Right lobe of liver (tissue), 6 donors: ENCODE measurements at regions not wholly inside any gene's neighbourhood (a gene's known extent, or its start where the extent isn't known, plus 50 kb on each side); places are given as distances from the start of the nearest gene placed in this dataset.

Source experiments
- ATAC-seq, 4 donors: fragments of 200-7000 bp; cut with Tn5 transposase; one replicate each; pipeline ENCODE4 v1.9.1; 2020; ENCODE audit warnings: mild to moderate bottlenecking in 4 of 4, moderate library complexity in 4 of 4
- DNase-seq, 3 donors: peaks; one replicate each; pipeline ENCODE4 v3.0.0-alpha.2; 2020
- H3K27ac ChIP-seq, 3 donors: fragments of 200-600 bp; one replicate each; pipeline ENCODE4 v1.8.0; 2022
- H3K27me3 ChIP-seq, 2 donors: fragments of 200-600 bp; one replicate each; pipeline ENCODE4 v1.8.0; 2022
- H3K36me3 ChIP-seq, 4 donors: fragments of 200-600 bp; sonication (generic) in 1 of 4; one replicate each; pipeline versions ENCODE4 v1.5.1 to v1.8.0; 2017 to 2022; ENCODE audit warnings: control low read depth in 1 of 4
- H3K4me1 ChIP-seq, 4 donors: fragments of 200-600 bp; sonication (generic) in 1 of 4; one replicate each; pipeline versions ENCODE4 v1.5.1 to v1.8.0; 2017 to 2022; ENCODE audit warnings: control low read depth in 1 of 4
- H3K4me3 ChIP-seq, 3 donors: fragments of 200-600 bp; one replicate each; pipeline ENCODE4 v1.8.0; 2022
- H3K9me3 ChIP-seq, 4 donors: fragments of 200-600 bp; sonication (generic) in 1 of 4; one replicate each; pipeline versions ENCODE4 v1.5.1 to v1.8.0; 2017 to 2022; ENCODE audit warnings: control low read depth in 1 of 4
- POLR2A ChIP-seq: fragments of 450-650 bp; IDR thresholded peaks from one replicate; pipeline ENCODE4 v1.6.1; 2017; ENCODE audit warnings: antibody characterized with exemption, mild to moderate bottlenecking
- WGBS: methylation state at CpG from one replicate; pipeline ENCODE4 v1.1.6; 2018; ENCODE audit warnings: low coverage, low lambda C conversion rate; ENCODE audit not compliant: insufficient coverage; ENCODE audit errors: missing lambda C conversion rate; 5-methylcytosine and 5-hydroxymethylcytosine counted together
- intact Hi-C, 2 donors: fragments of 100-400 bp; cut with DNase I; formaldehyde crosslinking; loops; one replicate each; pipeline versions ENCODE4 v1.11.2 to v1.14.1; 2022
- TF ChIP-seq, protein P1 (sequence below), 4 donors: fragments of 200-600 bp in 3 of 4; fragments of 450-650 bp in 1 of 4; IDR thresholded peaks; one replicate each; pipeline versions ENCODE4 v1.5.1 to v1.8.0; 2016 to 2022; ENCODE audit warnings: antibody characterized with exemption in 4 of 4, mild to moderate bottlenecking in 2 of 4
- donor health status: DM: no; HTN: yes; CAD: no.
- donor health status: DM: no; HTN: no; CAD: no.
- donor health status: DM: no; HTN: no; CAD: no.
- donor health status: DM: no; HTN: yes; CAD: no.
- donor health status: DM: no; HTN: yes; CAD: no.

DNA sequence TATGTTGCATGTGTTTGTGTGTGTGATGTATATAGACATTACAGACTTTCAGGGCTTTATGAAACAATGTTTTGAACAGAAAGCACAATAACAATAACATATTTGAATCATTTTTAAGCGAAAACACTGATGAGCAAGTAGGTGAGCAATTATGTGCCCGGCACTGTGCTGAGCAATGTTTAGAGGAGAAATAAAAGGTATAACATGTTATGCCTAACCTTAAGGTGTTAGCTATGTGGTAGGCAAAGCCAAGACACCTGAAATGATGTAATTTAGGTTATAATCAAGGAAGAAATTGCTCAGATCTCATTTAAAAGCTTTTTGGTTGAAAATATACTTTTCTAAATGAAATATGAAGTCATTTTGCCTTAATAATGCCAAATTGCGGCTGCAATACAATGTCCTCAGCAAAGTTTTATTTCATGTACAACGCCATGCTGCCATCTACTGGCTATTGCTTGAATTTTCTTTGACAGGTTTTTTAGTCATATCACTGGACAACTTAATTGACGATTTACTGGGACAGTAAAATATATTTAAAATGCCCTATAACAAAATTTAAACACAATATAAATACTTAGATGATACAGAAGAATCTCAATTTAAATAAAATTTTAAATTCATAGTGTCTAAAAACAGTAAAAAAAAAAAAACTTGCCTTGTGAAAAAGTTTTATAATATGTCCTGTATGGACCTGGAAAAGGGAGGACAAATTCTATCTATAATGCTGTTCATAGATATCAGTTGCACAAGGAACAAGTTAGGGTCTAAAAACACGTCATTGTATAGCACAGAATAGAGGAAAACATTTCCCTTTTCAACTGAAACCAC is 131.1 kb upstream of the CDK1 start:
- no peak for DNase-seq
- whole genome bisulfite sequencing, result 12% methylated on average over 6 of the region's 6 CpGs
- intact Hi-C loops, result loop anchor here (5.0 to 10.0 kb wide), 3 partner anchors 102 to 202 kb away; no protein-coding TSS in a partner anchor
- no peaks in the 10 kb centered on the region for H3K4me1 ChIP-seq
- no peaks in the 10 kb centered on the region for H3K36me3 ChIP-seq
- H3K27me3 ChIP-seq, result no peaks in the 10 kb centered on the region
- ATAC-seq, result peak; percentile 66 to 83 (median 82)
- H3K27ac ChIP-seq, result no peak overlapping the region
- H3K9me3 ChIP-seq, result no peaks in the 10 kb centered on the region
- no peak overlapping the region for H3K4me3 ChIP-seq
- TF ChIP-seq, protein P1, sequence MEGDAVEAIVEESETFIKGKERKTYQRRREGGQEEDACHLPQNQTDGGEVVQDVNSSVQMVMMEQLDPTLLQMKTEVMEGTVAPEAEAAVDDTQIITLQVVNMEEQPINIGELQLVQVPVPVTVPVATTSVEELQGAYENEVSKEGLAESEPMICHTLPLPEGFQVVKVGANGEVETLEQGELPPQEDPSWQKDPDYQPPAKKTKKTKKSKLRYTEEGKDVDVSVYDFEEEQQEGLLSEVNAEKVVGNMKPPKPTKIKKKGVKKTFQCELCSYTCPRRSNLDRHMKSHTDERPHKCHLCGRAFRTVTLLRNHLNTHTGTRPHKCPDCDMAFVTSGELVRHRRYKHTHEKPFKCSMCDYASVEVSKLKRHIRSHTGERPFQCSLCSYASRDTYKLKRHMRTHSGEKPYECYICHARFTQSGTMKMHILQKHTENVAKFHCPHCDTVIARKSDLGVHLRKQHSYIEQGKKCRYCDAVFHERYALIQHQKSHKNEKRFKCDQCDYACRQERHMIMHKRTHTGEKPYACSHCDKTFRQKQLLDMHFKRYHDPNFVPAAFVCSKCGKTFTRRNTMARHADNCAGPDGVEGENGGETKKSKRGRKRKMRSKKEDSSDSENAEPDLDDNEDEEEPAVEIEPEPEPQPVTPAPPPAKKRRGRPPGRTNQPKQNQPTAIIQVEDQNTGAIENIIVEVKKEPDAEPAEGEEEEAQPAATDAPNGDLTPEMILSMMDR (IDR thresholded peaks at IDR 0.05), result peak; percentile 71 to 89 (median 78)
- TF ChIP-seq POLR2A, result no peak

DNA sequence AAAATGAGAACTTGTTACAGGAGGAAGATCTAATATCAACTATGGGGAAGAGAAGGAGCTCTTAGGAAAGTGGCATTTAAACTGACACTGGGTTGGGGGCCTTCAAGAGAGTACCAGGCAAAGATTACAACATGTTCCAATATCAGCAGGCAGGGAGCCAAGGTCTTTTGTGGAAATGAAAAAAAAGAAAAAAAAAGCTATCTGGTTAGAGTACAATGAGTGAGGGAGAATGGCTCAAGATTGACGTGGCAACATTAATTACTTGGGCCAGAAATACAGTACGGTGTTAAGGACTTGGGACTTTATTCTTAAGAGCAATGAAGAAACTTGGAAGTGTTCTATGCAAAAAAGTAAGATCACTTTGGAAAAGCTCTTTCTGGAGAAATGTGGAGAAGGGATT is 132.3 kb upstream of the CDK1 start:
- no peak overlapping the region for H3K27ac ChIP-seq
- H3K36me3 ChIP-seq, result no peaks in the 10 kb centered on the region
- no peaks in the 10 kb centered on the region for H3K4me1 ChIP-seq
- no peaks in the 10 kb centered on the region for H3K9me3 ChIP-seq
- ATAC-seq, result peak in 2 of 4 donors; percentile 19
- no peaks in the 10 kb centered on the region for H3K27me3 ChIP-seq
- TF ChIP-seq POLR2A, result no peak
- TF ChIP-seq, protein P1 (IDR thresholded peaks at IDR 0.05), result no peak
- intact Hi-C loops, result loop anchor here (5.0 to 10.0 kb wide), 3 partner anchors 101 to 201 kb away; no protein-coding TSS in a partner anchor
- DNase-seq, result no peak
- WGBS, result 51% methylated on average over 2 of the region's 2 CpGs
- H3K4me3 ChIP-seq, result no peak overlapping the region

DNA sequence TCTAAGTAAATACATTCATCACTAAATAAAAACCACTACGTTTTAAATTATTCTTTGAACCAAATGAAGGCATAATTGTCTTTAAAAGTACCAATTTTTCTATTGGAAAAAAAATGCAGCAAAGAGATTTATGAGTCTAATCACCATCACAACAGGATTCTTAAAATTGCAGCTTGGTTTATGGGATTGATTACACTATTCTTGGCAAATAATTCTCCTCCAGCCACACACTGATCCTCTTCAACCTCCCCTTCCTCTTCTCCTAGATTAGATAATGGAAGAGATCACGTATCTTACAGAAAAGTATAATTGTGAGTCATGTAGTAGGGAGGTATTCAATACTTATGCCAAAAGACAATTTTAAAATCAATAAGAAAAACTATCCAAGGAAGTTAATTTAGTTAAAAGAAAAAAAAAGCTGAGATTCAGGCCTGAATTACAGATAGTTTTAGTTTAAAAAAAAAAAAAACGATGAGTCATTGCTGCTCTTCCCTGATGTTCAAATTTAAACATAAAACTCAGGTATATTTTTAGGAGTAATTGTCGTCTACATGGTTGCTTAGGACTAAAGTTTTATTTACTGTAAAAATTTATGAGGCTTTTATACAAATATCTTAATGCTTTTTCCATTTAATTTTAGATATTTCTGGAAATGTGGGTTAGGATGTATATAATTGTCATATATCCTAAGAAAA is 133.7 kb upstream of the CDK1 start:
- no peak for TF ChIP-seq POLR2A
- TF ChIP-seq, protein P1 (IDR thresholded peaks at IDR 0.05), result no peak
- no peak for ATAC-seq
- no peak for DNase-seq
- no peaks in the 10 kb centered on the region for H3K36me3 ChIP-seq
- H3K4me1 ChIP-seq, result no peaks in the 10 kb centered on the region
- WGBS, result 68% methylated on average over 4 of the region's 4 CpGs
- intact Hi-C loops, result loop anchor here (5.0 to 10.0 kb wide), 3 partner anchors 100 to 200 kb away; no protein-coding TSS in a partner anchor
- H3K27ac ChIP-seq, result no peak overlapping the region
- H3K4me3 ChIP-seq, result no peak overlapping the region
- H3K27me3 ChIP-seq, result no peaks in the 10 kb centered on the region
- no peaks in the 10 kb centered on the region for H3K9me3 ChIP-seq

DNA sequence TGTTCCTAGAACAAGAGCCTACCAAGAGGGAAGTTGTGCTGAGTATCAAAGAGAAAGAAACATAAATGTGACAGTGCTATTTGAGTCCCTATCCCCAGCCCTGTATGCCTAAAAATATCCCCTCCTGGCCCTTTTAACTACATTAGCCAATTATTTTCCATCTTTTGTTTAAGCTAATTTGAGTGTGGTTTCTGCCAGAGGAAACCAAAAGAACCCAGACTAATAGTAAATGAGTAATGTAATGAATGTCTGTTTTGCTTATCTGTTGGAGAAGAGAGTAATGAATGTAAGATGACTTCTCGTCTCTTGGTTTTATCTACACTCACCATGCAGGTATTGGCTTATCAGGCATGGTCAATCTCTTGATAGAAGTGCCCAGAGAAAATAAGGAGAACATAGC is 134.4 kb upstream of the CDK1 start:
- TF ChIP-seq POLR2A, result no peak
- TF ChIP-seq, protein P1 (IDR thresholded peaks at IDR 0.05), result no peak
- WGBS, result 94% methylated on average over 1 of the region's 1 CpG
- Histone ChIP-seq H3K27ac (no peak overlapping the region), H3K36me3 (no peaks in the 10 kb centered on the region), H3K9me3 (no peaks in the 10 kb centered on the region), H3K4me1 (no peaks in the 10 kb centered on the region), H3K4me3 (no peak overlapping the region), H3K27me3 (no peaks in the 10 kb centered on the region)
- DNase-seq, result no peak
- intact Hi-C loops, result loop anchor here in 1 of 2 donors (10.0 kb wide), 2 partner anchors 99 to 199 kb away; no protein-coding TSS in a partner anchor
- ATAC-seq, result no peak
